HG02571 (cell line): ENCODE measurements at regions not wholly inside any gene's neighbourhood (a gene's known extent, or its start where the extent isn't known, plus 50 kb on each side); places are given as distances from the start of the nearest gene placed in this dataset.

Experiments used
- ATAC-seq: cut with Tn5 transposase; IDR thresholded peaks from one replicate; pipeline ENCODE4 v1.9.1; 2021; ENCODE audit warnings: mild to moderate bottlenecking, moderate library complexity; ENCODE audit not compliant: unreplicated experiment

- no peak for ATAC-seq
Observed at GRCh38 chr9:81532251-81532650, 157.1 kb downstream of the TLE1 start.

DNA sequence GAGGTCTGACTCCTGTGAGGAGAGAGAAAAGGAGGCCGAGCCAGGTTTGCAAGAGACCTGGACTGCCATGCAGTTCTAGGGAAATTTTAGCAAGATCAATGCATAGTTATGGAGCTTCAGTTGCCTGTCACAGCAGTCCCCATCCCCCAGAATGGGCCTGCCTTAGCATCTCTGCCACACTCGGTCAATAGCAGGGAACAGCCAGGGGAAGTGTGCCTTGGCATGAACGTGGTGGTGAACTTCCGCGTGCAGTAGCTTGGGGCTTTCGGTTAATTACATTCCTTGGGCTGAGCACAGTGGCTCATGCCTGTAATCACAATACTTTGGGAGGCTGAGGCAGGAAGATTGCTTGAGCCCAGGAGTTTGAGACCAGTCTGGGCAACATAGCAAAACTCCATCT, 157.8 kb downstream of the TLE1 start:
- ATAC-seq = no peak

GRCh38 chr9:81530846-81531245, 158.5 kb downstream of the TLE1 start:
- no peak for ATAC-seq

DNA sequence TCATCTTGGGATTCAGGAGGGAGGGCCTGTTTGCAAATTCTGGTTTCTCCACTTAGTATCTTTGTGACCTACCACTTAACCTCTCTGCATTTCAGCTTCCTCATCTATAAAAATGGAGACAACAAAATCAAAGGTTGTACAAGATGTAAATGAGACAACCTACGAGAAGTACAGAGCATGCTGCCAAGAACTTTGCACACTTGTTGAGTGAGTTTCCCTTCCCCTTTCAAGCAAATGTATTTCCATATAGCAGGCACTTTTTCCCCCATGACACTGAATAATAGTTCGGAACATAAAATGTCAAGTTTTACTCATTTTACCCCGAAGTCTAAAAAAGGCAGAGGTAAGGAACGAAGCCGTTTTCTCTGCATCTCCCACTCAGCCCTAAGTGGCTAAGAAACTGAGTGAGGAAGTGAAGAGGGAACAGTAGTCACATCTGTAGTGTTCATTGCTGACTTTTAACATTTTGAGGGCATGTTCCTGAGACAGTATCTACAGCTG, 159.0 kb downstream of the TLE1 start:
- ATAC-seq = no peak

- ATAC-seq = no peak
Observed at GRCh38 chr9:81529556-81530193, 159.7 kb downstream of the TLE1 start.

GRCh38 chr9:81526587-81526986, 162.8 kb downstream of the TLE1 start:
- no peak for ATAC-seq

GRCh38 chr9:81522716-81523551, 166.4 kb downstream of the TLE1 start:
- peak; percentile 53 for ATAC-seq

DNA sequence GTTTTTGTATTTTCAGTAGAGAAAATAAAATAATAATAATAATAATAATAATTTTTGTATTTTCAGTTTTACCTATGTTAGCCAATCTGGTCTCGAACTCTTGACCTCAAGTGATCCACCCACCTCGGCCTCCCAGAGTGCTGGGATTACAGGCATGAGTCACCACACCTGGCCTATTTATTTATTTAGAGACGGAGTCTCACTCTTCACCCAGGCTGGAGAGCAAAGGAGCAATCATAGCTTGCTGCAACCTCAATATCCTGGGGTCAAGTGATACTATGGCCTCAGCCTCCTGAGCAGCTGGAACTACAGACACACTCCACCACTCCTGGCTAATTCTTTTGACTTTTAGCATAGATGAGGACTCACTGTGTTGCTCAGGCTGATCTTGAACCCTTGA, 167.5 kb downstream of the TLE1 start:
- no peak for ATAC-seq

GRCh38 chr9:81519816-81520495, 169.4 kb downstream of the TLE1 start:
- ATAC-seq = no peak

GRCh38 chr9:81517954-81518353, 171.4 kb downstream of the TLE1 start:
- no peak for ATAC-seq

- ATAC-seq = no peak
Observed at GRCh38 chr9:81513059-81513458, 176.3 kb downstream of the TLE1 start.

DNA sequence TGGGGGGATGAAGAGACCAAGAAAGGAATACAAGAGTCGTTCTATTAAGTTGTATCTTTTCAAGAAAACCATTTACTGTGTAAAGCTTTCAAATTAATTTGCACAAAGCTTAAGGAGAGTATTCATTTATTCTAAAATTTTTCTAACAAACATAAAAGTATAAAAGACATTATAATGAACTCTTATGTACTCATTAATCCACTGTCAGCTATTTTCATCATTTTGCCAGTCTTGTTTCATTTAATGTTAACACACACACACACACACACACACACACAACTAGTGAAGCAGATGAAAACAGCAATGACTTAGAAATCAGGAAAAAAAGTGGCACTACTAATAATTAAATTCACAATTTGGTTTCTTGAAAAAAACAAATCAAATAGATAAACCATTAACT, 176.7 kb downstream of the TLE1 start:
- no peak for ATAC-seq

DNA sequence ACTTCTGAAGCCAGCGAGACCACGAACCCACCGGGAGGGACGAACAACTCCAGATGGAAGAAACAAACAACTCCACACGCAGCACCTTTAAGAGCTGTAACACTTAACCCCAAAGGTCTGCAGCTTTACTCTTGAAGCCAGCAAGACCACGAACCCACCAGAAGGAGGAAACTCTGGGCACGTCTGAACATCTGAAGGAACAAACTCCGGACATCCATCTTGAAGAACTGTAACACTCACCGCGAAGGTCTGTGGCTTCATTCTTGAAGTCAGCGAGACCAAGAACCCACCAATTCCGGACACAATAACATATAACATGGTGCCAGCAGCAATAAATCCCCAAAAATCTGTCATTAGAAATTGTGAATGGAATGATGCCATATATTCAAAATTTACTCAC, 180.9 kb downstream of the TLE1 start:
- ATAC-seq = no peak

GRCh38 chr9:81506941-81507864, 182.1 kb downstream of the TLE1 start:
- no peak for ATAC-seq

- no peak for ATAC-seq
Observed at GRCh38 chr9:81499594-81499993, 189.8 kb downstream of the TLE1 start.

DNA sequence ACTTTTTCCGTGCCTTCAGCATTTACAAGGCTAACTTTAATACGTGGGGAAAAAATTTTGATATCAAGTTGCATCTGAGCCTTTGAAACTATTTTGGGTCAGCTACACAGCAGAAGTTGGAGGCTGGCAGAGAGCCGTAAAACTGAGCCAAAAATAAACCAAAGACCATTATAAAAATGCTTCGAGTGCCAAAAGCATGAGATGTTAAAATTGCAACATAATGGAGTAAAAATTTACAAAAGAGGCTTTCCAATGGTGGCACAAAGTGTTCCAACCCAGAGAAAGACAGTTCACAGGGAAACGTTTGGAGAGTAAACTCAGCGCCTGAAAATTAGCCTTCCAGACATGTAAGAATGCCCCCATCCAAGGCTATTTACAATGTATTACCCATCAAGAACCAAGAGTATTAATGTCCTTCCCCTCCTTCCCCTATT, 190.3 kb downstream of the TLE1 start:
- no peak for ATAC-seq

DNA sequence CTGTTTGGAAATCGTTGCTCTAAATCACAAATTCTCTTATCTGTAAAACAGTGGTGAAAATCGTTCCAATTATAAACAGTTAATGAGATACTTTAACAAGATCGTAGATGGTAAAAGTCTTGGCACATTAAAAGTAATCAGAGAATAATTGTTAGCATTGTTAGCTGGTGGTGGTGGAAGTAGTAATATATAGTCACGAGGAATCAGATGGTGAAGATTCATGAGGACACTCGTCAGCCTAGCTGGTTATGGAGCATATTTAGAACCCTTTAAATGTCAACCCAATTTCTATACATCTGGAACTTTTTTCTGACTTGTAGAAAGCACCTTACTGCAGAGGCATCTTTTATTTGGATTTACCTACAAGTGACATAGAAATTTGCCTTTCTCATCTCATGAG, 190.8 kb downstream of the TLE1 start:
- no peak for ATAC-seq

GRCh38 chr9:81497091-81497490, 192.3 kb downstream of the TLE1 start:
- ATAC-seq = no peak

DNA sequence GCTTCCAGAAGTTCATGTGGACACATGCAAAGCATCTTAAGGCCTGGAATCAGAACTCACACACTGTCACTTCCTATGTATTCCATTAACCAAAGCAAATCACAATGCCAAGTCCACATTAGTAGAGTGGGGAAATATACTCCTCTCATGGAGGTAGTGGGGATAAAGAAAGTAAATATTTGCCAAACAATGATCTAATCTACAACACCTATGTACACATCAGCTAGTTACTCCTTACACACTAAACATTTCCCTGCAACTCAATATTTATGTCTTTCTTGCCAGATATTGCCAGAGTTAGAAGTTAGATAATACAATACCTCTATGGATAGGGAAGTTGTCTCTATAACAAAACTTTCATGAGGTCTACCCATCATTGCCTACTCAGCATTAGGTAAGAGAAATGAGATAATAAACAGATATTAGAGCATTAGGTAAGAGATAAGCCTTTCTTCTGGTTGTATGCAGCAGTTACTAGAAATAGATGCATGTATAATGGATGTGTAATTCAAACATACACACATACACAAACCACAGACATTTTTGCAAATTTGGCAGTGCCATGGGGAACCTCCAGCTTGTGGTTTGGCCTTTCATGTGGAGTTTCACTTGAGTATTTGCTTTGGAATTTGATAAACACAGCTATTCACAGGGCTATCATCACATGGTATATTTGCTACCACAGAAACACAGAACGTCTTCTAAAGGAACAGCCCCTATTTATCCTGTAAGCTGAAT, 196.5 kb downstream of the TLE1 start:
- no peak for ATAC-seq
